Hepatocyte (in vitro differentiated cells): ENCODE measurements at regions not wholly inside any gene's neighbourhood (a gene's known extent, or its start where the extent isn't known, plus 50 kb on each side); places are given as distances from the start of the nearest gene placed in this dataset.

ENCODE experiments used
- DNase-seq: peaks from one replicate; pipeline ENCODE4 v3.0.0-alpha.2; 2016; ENCODE audit warnings: low spot score
- H2AFZ ChIP-seq: fragments of 200-600 bp; sonication (generic); 2 replicates; pipeline ENCODE4 v1.6.0; 2016; ENCODE audit warnings: antibody characterized with exemption, mild to moderate bottlenecking
- H3K27ac ChIP-seq: fragments of 200-600 bp; sonication (generic); 2 replicates; pipeline ENCODE4 v1.5.1; 2016; ENCODE audit warnings: mild to moderate bottlenecking
- H3K27me3 ChIP-seq: fragments of 200-600 bp; sonication (generic); 2 replicates; pipeline ENCODE4 v1.6.1; 2016
- H3K36me3 ChIP-seq: fragments of 200-600 bp; sonication (generic); replicated peaks from 2 replicates; pipeline ENCODE4 v1.5.1; 2016; ENCODE audit warnings: low read depth; ENCODE audit not compliant: insufficient read depth
- H3K4me1 ChIP-seq: fragments of 200-600 bp; sonication (generic); 2 replicates; pipeline ENCODE4 v1.5.1; 2016; ENCODE audit warnings: mild to moderate bottlenecking, moderate library complexity; ENCODE audit not compliant: insufficient read depth
- H3K4me2 ChIP-seq: fragments of 200-600 bp; sonication (generic); 2 replicates; pipeline ENCODE4 v1.6.0; 2016
- H3K4me3 ChIP-seq: fragments of 200-600 bp; sonication (generic); 2 replicates; pipeline ENCODE4 v1.5.1; 2016; ENCODE audit warnings: mild to moderate bottlenecking
- H3K79me2 ChIP-seq: fragments of 200-600 bp; sonication (generic); 2 replicates; pipeline ENCODE4 v1.6.0; 2017; ENCODE audit warnings: mild to moderate bottlenecking
- H3K9me2 ChIP-seq: fragments of 200-600 bp; sonication (generic); replicated peaks from 2 replicates; pipeline ENCODE4 v1.6.0; 2017; ENCODE audit warnings: mild to moderate bottlenecking; ENCODE audit not compliant: insufficient read depth
- H3K9me3 ChIP-seq: fragments of 200-600 bp; sonication (generic); 2 replicates; pipeline ENCODE4 v1.5.1; 2016; ENCODE audit warnings: low read depth, mild to moderate bottlenecking
- H4K20me1 ChIP-seq: fragments of 200-600 bp; sonication (generic); 2 replicates; pipeline ENCODE4 v1.6.0; 2016; ENCODE audit warnings: mild to moderate bottlenecking; ENCODE audit not compliant: insufficient read depth, poor library complexity, severe bottlenecking
- CTCF ChIP-seq: fragments of 200-600 bp; sonication (generic); IDR thresholded peaks from 2 replicates; pipeline ENCODE4 v1.5.1; 2016; ENCODE audit warnings: antibody characterized with exemption, mild to moderate bottlenecking; ENCODE audit not compliant: poor library complexity
- EZH2 ChIP-seq: fragments of 200-600 bp; sonication (generic); IDR thresholded peaks from 2 replicates; pipeline ENCODE4 v1.6.1; 2016; ENCODE audit warnings: antibody characterized with exemption, mild to moderate bottlenecking, borderline replicate concordance
- EZH2phosphoT487 ChIP-seq: fragments of 200-600 bp; sonication (generic); IDR thresholded peaks from one replicate; pipeline ENCODE4 v1.6.1; 2018; ENCODE audit warnings: antibody characterized with exemption, mild to moderate bottlenecking, low read depth, moderate library complexity; ENCODE audit not compliant: unreplicated experiment, severe bottlenecking
- WGBS: methylation state at CpG from one replicate; pipeline ENCODE4 v1.1.6; 2016; ENCODE audit warnings: low lambda C conversion rate; ENCODE audit errors: missing lambda C conversion rate; 5-methylcytosine and 5-hydroxymethylcytosine counted together

GRCh38 chr3:16675805-16676204 is 70.6 kb upstream of the DAZL start:
- no peak for DNase-seq
- no peaks in the 10 kb centered on the region for H3K27me3 ChIP-seq
- no peaks in the 10 kb centered on the region for H3K9me3 ChIP-seq
- no peak overlapping the region for H3K4me2 ChIP-seq
- no peak overlapping the region for H3K27ac ChIP-seq
- no peaks in the 10 kb centered on the region for H3K9me2 ChIP-seq
- H3K4me1 ChIP-seq: no peaks in the 10 kb centered on the region
- no peak overlapping the region for H2AFZ ChIP-seq
- no peak for TF ChIP-seq EZH2
- no peak for TF ChIP-seq EZH2phosphoT487
- TF ChIP-seq CTCF: no peak
- H3K36me3 ChIP-seq: no peaks in the 10 kb centered on the region
- no peak overlapping the region for H3K4me3 ChIP-seq
- H4K20me1 ChIP-seq: no peaks in the 10 kb centered on the region
- no peaks in the 10 kb centered on the region for H3K79me2 ChIP-seq

GRCh38 chr3:16686679-16687078 is 81.5 kb upstream of the DAZL start:
- no peak overlapping the region for H3K27ac ChIP-seq

GRCh38 chr3:16687221-16687620 is 82.0 kb upstream of the DAZL start:
- Histone ChIP-seq H3K27me3 (no peaks in the 10 kb centered on the region), H3K4me3 (no peak overlapping the region), H3K27ac (no peak overlapping the region), H3K4me2 (no peak overlapping the region), H3K9me2 (no peaks in the 10 kb centered on the region), H3K36me3 (no peaks in the 10 kb centered on the region), H3K79me2 (no peaks in the 10 kb centered on the region), H4K20me1 (no peaks in the 10 kb centered on the region), H3K4me1 (no peaks in the 10 kb centered on the region), H3K9me3 (no peaks in the 10 kb centered on the region), H2AFZ (no peak overlapping the region)
- no peak for DNase-seq
- TF ChIP-seq EZH2: no peak
- no peak for TF ChIP-seq CTCF
- no peak for TF ChIP-seq EZH2phosphoT487

More at GRCh38 chr3:16686679-16687078, 81.5 kb upstream of the DAZL start:
- DNase-seq: no peak
- Histone ChIP-seq H3K27me3 (no peaks in the 10 kb centered on the region), H3K4me2 (no peak overlapping the region), H3K79me2 (no peaks in the 10 kb centered on the region), H2AFZ (no peak overlapping the region), H3K9me2 (no peaks in the 10 kb centered on the region), H3K4me3 (no peak overlapping the region), H3K9me3 (no peaks in the 10 kb centered on the region), H3K4me1 (no peaks in the 10 kb centered on the region), H3K36me3 (no peaks in the 10 kb centered on the region), H4K20me1 (no peaks in the 10 kb centered on the region)
- 98% methylated on average over 3 of the region's 3 CpGs for WGBS
- TF ChIP-seq CTCF (no peak), EZH2 (no peak), EZH2phosphoT487 (no peak)
